ENCODE measurements at regions not wholly inside any gene's neighbourhood (a gene's known extent, or its start where the extent isn't known, plus 50 kb on each side); places are given as distances from the start of the nearest gene placed in this dataset.

GRCh38 chr14:97719931-97720330 is 922.7 kb downstream of the VRK1 start:
- no peak overlapping the region for H3K27ac ChIP-seq (ENCODE audit: low read depth, low read length)
- CTCF ChIA-PET = no interaction called here

DNA sequence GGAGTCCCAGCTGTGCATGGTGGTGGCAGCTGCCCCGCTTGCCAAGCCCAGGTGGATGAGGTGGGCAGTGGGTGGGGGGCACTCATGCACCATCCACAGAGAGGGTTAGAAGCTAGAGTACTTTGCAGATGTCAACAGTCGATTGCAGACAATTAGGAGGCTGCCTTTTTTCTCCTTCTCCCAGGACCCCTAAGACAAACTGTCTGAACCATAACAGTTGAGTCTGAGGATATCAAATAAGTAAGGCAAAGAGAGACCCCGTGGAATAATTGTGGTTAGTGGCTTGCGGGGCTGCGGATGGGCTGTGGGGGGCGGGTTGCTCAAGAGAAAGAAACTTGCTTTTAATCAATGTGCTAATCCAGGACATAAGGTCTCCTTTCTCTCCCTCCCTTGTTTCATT is 926.2 kb downstream of the VRK1 start:
- no peak overlapping the region for H3K27ac ChIP-seq (ENCODE audit: low read depth, low read length)
- H3K4me3 ChIP-seq (ENCODE audit: low read depth, low read length) = no peak overlapping the region
- no peak for DNase-seq (ENCODE audit: low read depth, low spot score)
- peaks cover 37% of the 10 kb centered on the region for H3K9me3 ChIP-seq (ENCODE audit: control insufficient read depth, insufficient read depth, low read length)
- H3K27me3 ChIP-seq (ENCODE audit: control insufficient read depth, insufficient read depth, low read length) = no peaks in the 10 kb centered on the region
- ChIA-PET POLR2A (no interaction called here), CTCF (interaction anchor here (0.7 kb wide), 1 partner anchor 1659 kb away, joined by 3 read pairs; no protein-coding TSS in a partner anchor)
- TF ChIP-seq, protein P1, sequence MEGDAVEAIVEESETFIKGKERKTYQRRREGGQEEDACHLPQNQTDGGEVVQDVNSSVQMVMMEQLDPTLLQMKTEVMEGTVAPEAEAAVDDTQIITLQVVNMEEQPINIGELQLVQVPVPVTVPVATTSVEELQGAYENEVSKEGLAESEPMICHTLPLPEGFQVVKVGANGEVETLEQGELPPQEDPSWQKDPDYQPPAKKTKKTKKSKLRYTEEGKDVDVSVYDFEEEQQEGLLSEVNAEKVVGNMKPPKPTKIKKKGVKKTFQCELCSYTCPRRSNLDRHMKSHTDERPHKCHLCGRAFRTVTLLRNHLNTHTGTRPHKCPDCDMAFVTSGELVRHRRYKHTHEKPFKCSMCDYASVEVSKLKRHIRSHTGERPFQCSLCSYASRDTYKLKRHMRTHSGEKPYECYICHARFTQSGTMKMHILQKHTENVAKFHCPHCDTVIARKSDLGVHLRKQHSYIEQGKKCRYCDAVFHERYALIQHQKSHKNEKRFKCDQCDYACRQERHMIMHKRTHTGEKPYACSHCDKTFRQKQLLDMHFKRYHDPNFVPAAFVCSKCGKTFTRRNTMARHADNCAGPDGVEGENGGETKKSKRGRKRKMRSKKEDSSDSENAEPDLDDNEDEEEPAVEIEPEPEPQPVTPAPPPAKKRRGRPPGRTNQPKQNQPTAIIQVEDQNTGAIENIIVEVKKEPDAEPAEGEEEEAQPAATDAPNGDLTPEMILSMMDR (IDR thresholded peaks at IDR 0.05; ENCODE audit: low read depth, low read length) = no peak

More at GRCh38 chr14:97719931-97720330, 922.7 kb downstream of the VRK1 start:
- H3K27me3 ChIP-seq (ENCODE audit: control insufficient read depth, insufficient read depth, low read length) = no peaks in the 10 kb centered on the region
- TF ChIP-seq, protein P1 (IDR thresholded peaks at IDR 0.05; ENCODE audit: low read depth, low read length) = no peak
- peaks cover 22% of the 10 kb centered on the region for H3K9me3 ChIP-seq (ENCODE audit: control insufficient read depth, insufficient read depth, low read length)
- no peak overlapping the region for H3K4me3 ChIP-seq (ENCODE audit: low read depth, low read length)
- POLR2A ChIA-PET = no interaction called here
- no peak for DNase-seq (ENCODE audit: low read depth, low spot score)

GRCh38 chr14:97723819-97724218 is 926.6 kb downstream of the VRK1 start:
- Histone ChIP-seq H3K27ac (ENCODE audit: low read depth, low read length) (no peak overlapping the region), H3K27me3 (ENCODE audit: control insufficient read depth, insufficient read depth, low read length) (no peaks in the 10 kb centered on the region), H3K4me3 (ENCODE audit: low read depth, low read length) (no peak overlapping the region), H3K9me3 (ENCODE audit: control insufficient read depth, insufficient read depth, low read length) (peaks cover 38% of the 10 kb centered on the region)
- no peak for DNase-seq (ENCODE audit: low read depth, low spot score)
- TF ChIP-seq, protein P1 (IDR thresholded peaks at IDR 0.05; ENCODE audit: low read depth, low read length) = no peak
- ChIA-PET CTCF (no interaction called here), POLR2A (no interaction called here)

GRCh38 chr14:97724265-97724731 is 927.1 kb downstream of the VRK1 start:
- Histone ChIP-seq H3K4me3 (ENCODE audit: low read depth, low read length) (no peak overlapping the region), H3K9me3 (ENCODE audit: control insufficient read depth, insufficient read depth, low read length) (peaks cover 38% of the 10 kb centered on the region), H3K27me3 (ENCODE audit: control insufficient read depth, insufficient read depth, low read length) (no peaks in the 10 kb centered on the region), H3K27ac (ENCODE audit: low read depth, low read length) (no peak overlapping the region)
- POLR2A ChIA-PET = no interaction called here
- CTCF ChIA-PET = no interaction called here
- TF ChIP-seq, protein P1 (IDR thresholded peaks at IDR 0.05; ENCODE audit: low read depth, low read length) = no peak
- no peak for DNase-seq (ENCODE audit: low read depth, low spot score)

DNA sequence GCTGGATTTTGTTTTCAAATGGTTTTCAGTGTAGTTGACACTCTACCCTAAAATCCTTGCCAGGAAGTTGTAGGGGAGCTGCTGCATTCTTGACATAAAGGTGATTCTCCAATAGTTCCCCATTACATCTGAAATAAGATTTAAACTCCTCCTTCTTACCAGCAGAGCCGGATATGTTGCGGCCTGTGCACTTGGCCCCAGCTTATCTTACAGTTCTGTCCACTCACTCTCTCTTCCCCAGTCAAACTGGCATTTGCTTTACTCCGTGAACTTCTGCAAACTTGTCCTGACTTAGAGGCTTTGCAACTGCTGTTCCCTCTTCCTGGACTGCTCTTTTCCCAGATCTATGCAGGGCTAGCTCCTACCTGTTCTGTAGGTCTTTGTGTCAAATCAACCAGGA is 929.5 kb downstream of the VRK1 start:
- ChIA-PET POLR2A (no interaction called here), CTCF (no interaction called here)
- H3K27me3 ChIP-seq (ENCODE audit: control insufficient read depth, insufficient read depth, low read length) = no peaks in the 10 kb centered on the region
- peaks cover 44% of the 10 kb centered on the region for H3K9me3 ChIP-seq (ENCODE audit: control insufficient read depth, insufficient read depth, low read length)
- no peak overlapping the region for H3K4me3 ChIP-seq (ENCODE audit: low read depth, low read length)
- no peak overlapping the region for H3K27ac ChIP-seq (ENCODE audit: low read depth, low read length)
- TF ChIP-seq, protein P1 (IDR thresholded peaks at IDR 0.05; ENCODE audit: low read depth, low read length) = no peak
- DNase-seq (ENCODE audit: low read depth, low spot score) = no peak

Data from AG04450 (cell line).